Retinal pigment epithelial cell (primary cell): ENCODE measurements at regions not wholly inside any gene's neighbourhood (a gene's known extent, or its start where the extent isn't known, plus 50 kb on each side); places are given as distances from the start of the nearest gene placed in this dataset.
"Not testable (repeated sequence)": the region's sequence is repeated elsewhere in the genome, so short reads cannot be mapped to it uniquely, and the experiment has no call there.

ENCODE experiments used
- DNase-seq: peaks from one replicate; pipeline ENCODE4 v3.0.0-alpha.2; 2010; ENCODE audit warnings: low read depth
- H3K4me3 ChIP-seq: 2 replicates; pipeline ENCODE4 v1.5.1; 2011; ENCODE audit warnings: mild to moderate bottlenecking, low read length, control low read depth, moderate library complexity
- TF ChIP-seq, protein P1 (sequence below): conservative IDR thresholded peaks from 2 replicates; pipeline ENCODE4 v1.5.1; 2011; ENCODE audit warnings: low read depth, low read length, control low read depth, inconsistent platforms

DNA sequence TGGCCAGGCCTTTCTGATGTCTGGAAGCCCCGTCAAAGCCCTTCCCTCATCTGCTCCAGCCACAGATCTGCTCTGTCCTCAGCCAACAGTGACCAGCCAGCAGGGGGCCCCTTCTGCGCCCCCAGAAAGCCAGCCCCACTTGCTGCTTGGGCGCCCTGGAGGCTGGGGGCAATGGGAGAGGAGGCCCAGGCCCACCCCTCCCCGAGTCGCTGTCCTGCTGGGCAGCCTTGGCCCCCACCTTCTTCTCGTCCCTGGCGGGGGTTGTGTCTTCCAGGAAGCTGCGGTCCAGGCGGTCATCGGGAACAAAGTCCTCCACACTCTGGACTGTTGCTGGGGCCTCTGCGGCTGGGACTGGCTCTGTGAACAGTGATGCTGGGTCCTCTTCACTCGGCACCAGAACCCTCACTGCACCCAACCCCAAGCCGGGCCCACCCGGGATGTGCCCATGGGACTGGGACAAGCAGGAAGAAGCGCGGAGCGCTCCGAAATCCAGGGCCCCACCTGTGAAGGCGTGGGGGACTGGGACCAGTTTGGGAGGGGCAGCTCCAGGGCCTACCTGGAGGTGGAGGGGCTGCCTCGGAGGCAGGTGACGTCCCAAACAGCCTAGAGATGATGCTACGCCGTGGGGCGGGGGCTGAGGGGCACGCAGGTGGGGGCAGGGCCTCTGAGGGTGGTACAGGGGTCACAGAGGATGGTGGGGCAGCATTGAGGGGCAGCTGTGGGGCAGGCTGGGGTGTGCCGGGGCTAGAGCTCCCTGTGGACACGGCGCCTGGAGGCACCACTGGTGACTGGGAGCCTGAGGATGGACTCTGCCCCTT, 257.6 kb downstream of the ANKRD30B start:
- TF ChIP-seq, protein P1, sequence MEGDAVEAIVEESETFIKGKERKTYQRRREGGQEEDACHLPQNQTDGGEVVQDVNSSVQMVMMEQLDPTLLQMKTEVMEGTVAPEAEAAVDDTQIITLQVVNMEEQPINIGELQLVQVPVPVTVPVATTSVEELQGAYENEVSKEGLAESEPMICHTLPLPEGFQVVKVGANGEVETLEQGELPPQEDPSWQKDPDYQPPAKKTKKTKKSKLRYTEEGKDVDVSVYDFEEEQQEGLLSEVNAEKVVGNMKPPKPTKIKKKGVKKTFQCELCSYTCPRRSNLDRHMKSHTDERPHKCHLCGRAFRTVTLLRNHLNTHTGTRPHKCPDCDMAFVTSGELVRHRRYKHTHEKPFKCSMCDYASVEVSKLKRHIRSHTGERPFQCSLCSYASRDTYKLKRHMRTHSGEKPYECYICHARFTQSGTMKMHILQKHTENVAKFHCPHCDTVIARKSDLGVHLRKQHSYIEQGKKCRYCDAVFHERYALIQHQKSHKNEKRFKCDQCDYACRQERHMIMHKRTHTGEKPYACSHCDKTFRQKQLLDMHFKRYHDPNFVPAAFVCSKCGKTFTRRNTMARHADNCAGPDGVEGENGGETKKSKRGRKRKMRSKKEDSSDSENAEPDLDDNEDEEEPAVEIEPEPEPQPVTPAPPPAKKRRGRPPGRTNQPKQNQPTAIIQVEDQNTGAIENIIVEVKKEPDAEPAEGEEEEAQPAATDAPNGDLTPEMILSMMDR = no peak
- no peak for DNase-seq
- H3K4me3 ChIP-seq = no peak overlapping the region

DNA sequence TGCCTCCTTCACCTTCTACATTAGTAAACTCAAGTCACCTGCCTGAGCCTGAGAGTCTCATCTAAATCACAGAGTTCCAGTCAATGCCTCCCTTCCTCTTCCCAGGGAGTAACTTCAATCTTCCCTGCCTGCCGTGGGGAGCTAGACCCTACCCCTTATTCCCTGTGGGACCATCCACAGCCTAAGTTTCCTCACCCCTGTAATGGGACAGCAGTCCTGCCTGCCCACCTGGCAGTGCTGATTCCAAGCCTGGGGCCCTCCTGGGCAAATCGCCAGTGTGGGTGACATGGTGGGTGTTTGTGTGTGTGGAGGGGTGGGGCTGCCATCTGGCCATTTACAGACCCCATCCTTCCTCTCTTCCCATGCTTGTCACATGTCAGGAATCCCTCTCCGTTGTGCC, 258.6 kb downstream of the ANKRD30B start:
- not testable (repeated sequence) for H3K4me3 ChIP-seq, DNase-seq

DNA sequence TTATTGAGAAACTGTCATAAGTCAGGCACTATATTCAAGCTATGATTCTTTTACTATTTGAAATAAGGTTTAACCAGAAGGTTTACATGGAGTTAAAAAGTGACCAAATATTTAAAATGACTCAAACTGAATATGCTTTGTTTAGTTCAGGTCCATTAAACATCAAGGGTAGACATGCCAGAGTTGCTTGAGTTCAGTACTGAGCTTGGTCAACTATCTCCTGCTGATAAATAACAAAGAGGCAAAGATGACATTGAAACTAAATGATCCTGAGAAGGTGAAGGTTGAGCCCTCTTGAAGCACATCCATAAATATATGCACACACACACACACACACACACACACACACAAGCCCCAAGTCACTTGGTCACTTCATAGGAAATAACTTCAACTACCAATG, 278.1 kb downstream of the ANKRD30B start:
- DNase-seq, H3K4me3 ChIP-seq: not testable (repeated sequence)

DNA sequence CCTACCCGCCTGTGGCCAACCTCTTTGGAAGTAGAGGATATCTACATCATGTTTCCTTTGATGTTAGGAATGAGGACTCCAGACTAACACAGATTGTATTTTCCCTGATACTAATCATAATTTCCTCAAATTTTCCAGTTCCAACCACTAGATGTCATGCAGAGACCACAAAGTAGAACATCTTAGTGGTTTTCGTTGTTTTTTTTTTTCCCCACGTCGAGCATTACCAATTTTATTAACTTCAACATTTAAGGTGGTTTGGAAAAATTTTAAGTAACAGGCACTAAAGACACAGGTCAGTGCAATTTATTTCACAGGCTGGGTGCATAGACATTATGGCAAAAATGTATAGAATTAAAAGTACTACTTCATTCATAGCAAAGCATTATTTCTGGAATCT, 280.1 kb downstream of the ANKRD30B start:
- DNase-seq, H3K4me3 ChIP-seq: not testable (repeated sequence)

DNA sequence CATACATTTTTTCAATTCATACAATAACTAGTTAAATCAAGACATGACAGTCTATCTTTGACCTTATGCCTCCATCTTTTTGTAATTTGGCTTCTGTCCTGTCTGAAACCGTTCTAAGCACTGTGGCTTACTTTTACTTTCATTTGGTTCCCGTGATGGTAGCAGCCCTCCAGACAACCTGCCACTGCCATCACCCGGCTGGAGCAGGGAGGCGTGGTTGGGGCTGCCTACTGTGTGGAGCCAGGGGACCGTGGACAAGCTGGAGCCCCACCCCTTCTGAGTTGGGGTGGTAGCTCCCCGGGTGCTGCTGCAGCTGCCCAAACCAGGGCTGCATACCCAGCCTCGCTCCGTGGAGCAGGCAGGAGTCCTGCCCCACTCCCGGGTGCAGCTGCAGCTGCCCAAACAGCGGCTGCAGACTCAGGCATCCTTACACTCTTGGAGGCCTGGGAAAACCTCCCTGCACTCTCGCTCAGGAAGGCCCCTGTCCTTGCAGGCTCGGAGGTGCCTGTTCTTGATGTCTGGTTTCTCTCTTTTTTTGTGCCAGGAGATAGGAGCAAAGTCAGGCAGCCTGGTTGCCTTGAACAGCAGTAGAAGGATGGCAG, 312.4 kb downstream of the ANKRD30B start:
- not testable (repeated sequence) for H3K4me3 ChIP-seq, DNase-seq

DNA sequence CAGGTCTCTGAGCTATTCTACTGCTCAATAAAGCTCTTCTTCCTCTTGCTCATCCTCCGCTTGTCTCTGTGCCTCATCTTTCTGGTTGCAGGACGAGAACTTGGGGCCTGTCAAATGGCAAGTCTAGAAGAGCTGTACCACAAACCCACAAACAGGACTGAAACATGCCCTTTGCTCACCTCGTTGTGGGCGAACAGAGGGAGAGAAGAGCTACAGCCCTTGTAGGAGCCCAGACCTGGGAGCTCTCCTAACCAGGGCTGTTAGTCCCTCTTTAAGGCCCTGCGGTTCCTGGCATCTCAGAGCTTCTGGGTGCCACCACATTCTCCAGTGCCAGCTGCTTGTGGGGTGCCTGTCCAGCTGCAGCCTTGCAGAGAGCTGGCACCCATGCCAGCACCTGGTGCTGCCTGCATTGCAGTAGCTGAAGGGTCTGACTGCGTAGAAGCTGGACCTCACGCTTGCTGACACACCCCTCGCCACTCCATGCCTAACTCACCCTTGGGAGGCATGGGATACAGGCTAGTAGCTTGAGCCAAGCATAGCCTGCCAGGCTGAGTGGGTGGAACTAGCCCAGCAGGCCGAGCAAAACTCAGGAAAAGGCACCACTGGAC, 313.4 kb downstream of the ANKRD30B start:
- DNase-seq = not testable (repeated sequence)

GRCh38 chr18:15066434-15066833, 318.5 kb downstream of the ANKRD30B start:
- not testable (repeated sequence) for DNase-seq

More for the DNA sequence above, 313.4 kb downstream of the ANKRD30B start:
- H3K4me3 ChIP-seq = not testable (repeated sequence)

GRCh38 chr18:15071311-15071710, 323.3 kb downstream of the ANKRD30B start:
- not testable (repeated sequence) for DNase-seq, H3K4me3 ChIP-seq

More at GRCh38 chr18:15066434-15066833, 318.5 kb downstream of the ANKRD30B start:
- not testable (repeated sequence) for H3K4me3 ChIP-seq
